ENCODE measurements at regions not wholly inside any gene's neighbourhood (a gene's known extent, or its start where the extent isn't known, plus 50 kb on each side); places are given as distances from the start of the nearest gene placed in this dataset.

DNA sequence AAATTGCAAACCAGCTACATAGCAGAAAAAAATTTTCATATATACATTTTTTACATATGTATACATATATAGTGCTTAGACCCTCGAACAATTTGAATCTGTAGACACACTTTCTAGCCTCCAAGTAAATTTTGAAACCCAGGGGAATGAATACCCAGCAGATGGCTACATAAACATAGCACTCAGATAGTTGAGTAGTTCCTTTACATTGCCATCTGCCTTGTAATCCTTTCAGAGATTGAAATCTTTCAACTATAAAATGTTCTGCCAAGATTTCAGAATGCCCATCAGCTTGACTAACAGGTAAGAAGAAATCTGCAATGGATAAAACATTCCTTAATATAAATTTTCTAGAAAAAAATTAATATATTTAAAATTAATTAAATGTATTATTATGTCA lies 1333.5 kb upstream of the CADM2 start:
- TF ChIP-seq EZH2phosphoT487 (IDR thresholded peaks at IDR 0.05; ENCODE audit: borderline replicate concordance, low read depth, low read length), result no peak
- TF ChIP-seq, protein P1, sequence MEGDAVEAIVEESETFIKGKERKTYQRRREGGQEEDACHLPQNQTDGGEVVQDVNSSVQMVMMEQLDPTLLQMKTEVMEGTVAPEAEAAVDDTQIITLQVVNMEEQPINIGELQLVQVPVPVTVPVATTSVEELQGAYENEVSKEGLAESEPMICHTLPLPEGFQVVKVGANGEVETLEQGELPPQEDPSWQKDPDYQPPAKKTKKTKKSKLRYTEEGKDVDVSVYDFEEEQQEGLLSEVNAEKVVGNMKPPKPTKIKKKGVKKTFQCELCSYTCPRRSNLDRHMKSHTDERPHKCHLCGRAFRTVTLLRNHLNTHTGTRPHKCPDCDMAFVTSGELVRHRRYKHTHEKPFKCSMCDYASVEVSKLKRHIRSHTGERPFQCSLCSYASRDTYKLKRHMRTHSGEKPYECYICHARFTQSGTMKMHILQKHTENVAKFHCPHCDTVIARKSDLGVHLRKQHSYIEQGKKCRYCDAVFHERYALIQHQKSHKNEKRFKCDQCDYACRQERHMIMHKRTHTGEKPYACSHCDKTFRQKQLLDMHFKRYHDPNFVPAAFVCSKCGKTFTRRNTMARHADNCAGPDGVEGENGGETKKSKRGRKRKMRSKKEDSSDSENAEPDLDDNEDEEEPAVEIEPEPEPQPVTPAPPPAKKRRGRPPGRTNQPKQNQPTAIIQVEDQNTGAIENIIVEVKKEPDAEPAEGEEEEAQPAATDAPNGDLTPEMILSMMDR (conservative IDR thresholded peaks at IDR 0.05; ENCODE audit: low read length), result no peak
- intact Hi-C loops (cut with micrococcal nuclease; ENCODE audit: unreplicated experiment), result no loop called here
- Histone ChIP-seq H3K79me2 (ENCODE audit: insufficient read depth, low read depth, low read length) (no peaks in the 10 kb centered on the region), H3K4me3 (ENCODE audit: low read depth, low read length, poor library complexity, severe bottlenecking) (no peak overlapping the region), H3K4me1 (ENCODE audit: insufficient read depth, low read length, poor library complexity, severe bottlenecking) (no peaks in the 10 kb centered on the region), H2AFZ (ENCODE audit: low read length) (no peak overlapping the region), H3K27ac (ENCODE audit: low read depth, low read length, poor library complexity, severe bottlenecking) (no peak overlapping the region), H3K36me3 (ENCODE audit: insufficient read depth, low read length) (no peaks in the 10 kb centered on the region), H3K9me2 (ENCODE audit: insufficient read depth, low read length) (no peaks in the 10 kb centered on the region), H3K9me3 (ENCODE audit: low read length) (no peaks in the 10 kb centered on the region), H4K20me1 (ENCODE audit: insufficient read depth, low read length) (no peaks in the 10 kb centered on the region), H3K4me2 (ENCODE audit: low read length) (no peak overlapping the region)
- POLR2A ChIA-PET, result no interaction called here
- no peak for DNase-seq (ENCODE audit: low spot score)
- no TSS peak for BruUV-seq (replicated peaks)
- CTCF ChIA-PET (ENCODE audit: unreplicated experiment), result no interaction called here

DNA sequence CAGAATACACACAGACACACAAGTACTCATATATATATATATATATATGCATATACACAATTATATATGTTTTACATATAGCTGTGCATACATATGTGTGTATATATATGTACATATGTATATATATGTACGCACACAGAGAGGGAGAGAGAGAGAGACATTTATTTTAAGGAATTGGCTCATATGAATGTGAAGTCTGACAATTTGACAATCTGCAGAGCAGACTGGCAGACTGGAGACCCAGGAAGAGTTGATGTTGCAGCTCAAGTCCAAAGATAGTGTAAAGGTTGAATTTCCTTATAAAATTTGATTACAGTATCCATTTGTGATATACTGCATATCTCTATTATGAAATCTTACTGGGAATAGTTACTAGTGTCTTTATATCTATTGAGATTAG lies 1330.3 kb upstream of the CADM2 start:
- no peaks in the 10 kb centered on the region for H3K9me3 ChIP-seq (ENCODE audit: low read length)
- no TSS peak for BruUV-seq (replicated peaks)
- no peak overlapping the region for H3K4me3 ChIP-seq (ENCODE audit: low read depth, low read length, poor library complexity, severe bottlenecking)
- DNase-seq (ENCODE audit: low spot score), result no peak
- no peaks in the 10 kb centered on the region for H3K4me1 ChIP-seq (ENCODE audit: insufficient read depth, low read length, poor library complexity, severe bottlenecking)
- H3K27ac ChIP-seq (ENCODE audit: low read depth, low read length, poor library complexity, severe bottlenecking), result no peak overlapping the region
- H3K4me2 ChIP-seq (ENCODE audit: low read length), result no peak overlapping the region
- H3K9me2 ChIP-seq (ENCODE audit: insufficient read depth, low read length), result no peaks in the 10 kb centered on the region
- ChIA-PET POLR2A (no interaction called here), CTCF (ENCODE audit: unreplicated experiment) (no interaction called here)
- intact Hi-C loops (cut with micrococcal nuclease; ENCODE audit: unreplicated experiment), result no loop called here
- no peaks in the 10 kb centered on the region for H3K79me2 ChIP-seq (ENCODE audit: insufficient read depth, low read depth, low read length)
- H3K36me3 ChIP-seq (ENCODE audit: insufficient read depth, low read length), result no peaks in the 10 kb centered on the region
- H2AFZ ChIP-seq (ENCODE audit: low read length), result no peak overlapping the region
- no peaks in the 10 kb centered on the region for H4K20me1 ChIP-seq (ENCODE audit: insufficient read depth, low read length)
- TF ChIP-seq EZH2phosphoT487 (IDR thresholded peaks at IDR 0.05; ENCODE audit: borderline replicate concordance, low read depth, low read length), result no peak
- TF ChIP-seq, protein P1 (conservative IDR thresholded peaks at IDR 0.05; ENCODE audit: low read length), result no peak

DNA sequence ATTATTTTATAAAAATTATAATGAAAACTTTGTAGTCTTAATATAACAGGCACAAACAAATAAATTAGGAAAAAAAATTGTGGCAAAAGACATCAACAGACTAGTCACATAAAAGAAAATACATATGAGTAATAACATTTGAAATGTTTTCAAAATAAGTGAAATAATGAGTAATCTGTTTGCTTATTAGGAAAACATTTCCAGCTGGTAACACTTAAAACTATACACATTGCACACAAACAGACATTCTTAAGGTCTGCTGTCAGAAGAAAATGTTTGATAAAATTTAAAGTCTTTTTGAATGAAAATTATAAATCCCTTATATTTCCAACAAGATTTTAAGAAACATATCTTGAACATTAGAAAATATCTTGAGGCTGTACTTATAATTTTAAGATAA lies 1326.3 kb upstream of the CADM2 start:
- CTCF ChIA-PET (ENCODE audit: unreplicated experiment), result no interaction called here
- no peaks in the 10 kb centered on the region for H3K79me2 ChIP-seq (ENCODE audit: insufficient read depth, low read depth, low read length)
- H3K4me3 ChIP-seq (ENCODE audit: low read depth, low read length, poor library complexity, severe bottlenecking), result no peak overlapping the region
- no peaks in the 10 kb centered on the region for H3K9me3 ChIP-seq (ENCODE audit: low read length)
- BruUV-seq (replicated peaks), result no TSS peak
- TF ChIP-seq, protein P1 (conservative IDR thresholded peaks at IDR 0.05; ENCODE audit: low read length), result no peak
- no peak for TF ChIP-seq EZH2phosphoT487 (IDR thresholded peaks at IDR 0.05; ENCODE audit: borderline replicate concordance, low read depth, low read length)
- H3K4me1 ChIP-seq (ENCODE audit: insufficient read depth, low read length, poor library complexity, severe bottlenecking), result no peaks in the 10 kb centered on the region
- H3K27ac ChIP-seq (ENCODE audit: low read depth, low read length, poor library complexity, severe bottlenecking), result no peak overlapping the region
- no peaks in the 10 kb centered on the region for H4K20me1 ChIP-seq (ENCODE audit: insufficient read depth, low read length)
- H3K4me2 ChIP-seq (ENCODE audit: low read length), result no peak overlapping the region
- intact Hi-C loops (cut with micrococcal nuclease; ENCODE audit: unreplicated experiment), result no loop called here
- DNase-seq (ENCODE audit: low spot score), result no peak
- no peaks in the 10 kb centered on the region for H3K9me2 ChIP-seq (ENCODE audit: insufficient read depth, low read length)
- POLR2A ChIA-PET, result interaction anchor here (0.7 kb wide), 1 partner anchor 31 kb away, joined by 3 read pairs; no protein-coding TSS in a partner anchor
- H3K36me3 ChIP-seq (ENCODE audit: insufficient read depth, low read length), result no peaks in the 10 kb centered on the region
- no peak overlapping the region for H2AFZ ChIP-seq (ENCODE audit: low read length)

All from OCI-LY7 (cell line).